Stomach (tissue), 8 donors: ENCODE measurements at regions not wholly inside any gene's neighbourhood (a gene's known extent, or its start where the extent isn't known, plus 50 kb on each side); places are given as distances from the start of the nearest gene placed in this dataset.

Source experiments
- DNase-seq, 2 donors: peaks; one replicate each; pipeline versions ENCODE4 v3.0.0 to v3.0.0-alpha.2; 2013 to 2019
- H3K27ac ChIP-seq, 5 donors: fragments of 200-600 bp in 4 of 5; sonication (generic) in 4 of 5; one replicate each; pipeline ENCODE4 v1.5.1; 2013 to 2019; ENCODE audit warnings: mild to moderate bottlenecking in 1 of 5, moderate library complexity in 1 of 5
- H3K27me3 ChIP-seq, 3 donors: fragments of 200-600 bp; sonication (generic); one replicate each; pipeline ENCODE4 v1.5.1; 2017 to 2019; ENCODE audit warnings: mixed run types in 1 of 3
- H3K36me3 ChIP-seq, 4 donors: fragments of 200-600 bp; sonication (generic); 1 replicate in 3 of 4; 2 replicates in 1 of 4; pipeline ENCODE4 v1.5.1; 2016 to 2019
- H3K4me1 ChIP-seq, 4 donors: fragments of 200-600 bp; sonication (generic); one replicate each; pipeline ENCODE4 v1.5.1; 2016 to 2019
- H3K4me3 ChIP-seq, 4 donors: fragments of 200-600 bp; sonication (generic) in 3 of 4; one replicate each; pipeline ENCODE4 v1.5.1; 2016 to 2019; ENCODE audit warnings: mild to moderate bottlenecking in 1 of 4
- H3K9me3 ChIP-seq, 4 donors: fragments of 200-600 bp; sonication (generic); one replicate each; pipeline ENCODE4 v1.5.1; 2016 to 2019
- EP300 ChIP-seq: sonication (generic); formaldehyde crosslinking; IDR thresholded peaks from one replicate; pipeline ENCODE4 v1.6.1; 2017; ENCODE audit warnings: antibody characterized with exemption
- POLR2A ChIP-seq, 4 donors: fragments of 450-650 bp; IDR thresholded peaks; one replicate each; pipeline ENCODE4 v1.6.1; 2016; ENCODE audit warnings: antibody characterized with exemption in 4 of 4, control low read depth in 2 of 4, mild to moderate bottlenecking in 1 of 4, moderate library complexity in 1 of 4
- POLR2AphosphoS5 ChIP-seq, 3 donors: sonication (generic); formaldehyde crosslinking; IDR thresholded peaks; one replicate each; pipeline ENCODE4 v1.6.1; 2016; ENCODE audit warnings: antibody characterized with exemption in 3 of 3
- WGBS, 5 donors: extraction: QIAGEN DNeasy Blood & Tissue Kit in 3 of 5; methylation state at CpG; one replicate each; pipeline versions ENCODE4 v1.1.5 to v1.1.7; 2013 to 2018; 5-methylcytosine and 5-hydroxymethylcytosine counted together
- intact Hi-C: fragments of 100-400 bp; cut with DNase I; formaldehyde crosslinking; loops from one replicate; pipeline ENCODE4 v1.15.1; 2023; ENCODE audit warnings: low total_unique reads
- TF ChIP-seq, protein P1 (sequence below), 7 experiments: fragments of 450-650 bp in 4 of 7; fragments of 200-600 bp in 3 of 7; sonication (generic) in 3 of 7; IDR thresholded peaks; one replicate each; pipeline ENCODE4 v1.5.1; 2016 to 2019; ENCODE audit warnings: antibody characterized with exemption in 7 of 7, control low read depth in 2 of 7, mild to moderate bottlenecking in 1 of 7
- donor health status: healthy with polysubstance abuse.
- donor health status: Bipolar disorder and iron deficiency.
- donor health status: healthy.

DNA sequence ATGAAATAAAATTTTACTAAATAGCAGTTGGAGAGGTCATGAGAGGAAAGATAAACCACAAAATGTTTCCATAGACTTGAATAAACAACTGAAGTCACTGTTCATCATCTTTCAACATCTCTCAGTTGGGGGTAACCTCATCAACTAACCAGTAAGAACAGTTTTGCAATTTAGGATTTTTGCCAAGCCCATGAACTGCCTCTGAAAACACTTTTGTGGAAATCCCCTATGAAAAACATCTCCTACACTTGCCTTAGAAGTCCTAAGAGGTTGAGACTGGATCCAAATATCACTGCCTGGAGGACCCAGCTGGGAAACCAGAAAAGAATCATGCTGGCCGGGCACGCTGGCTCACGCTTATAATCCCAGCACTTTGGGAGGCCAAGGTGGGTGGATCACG lies 273.1 kb downstream of the C12orf50 start:
- WGBS, 5 donors = 85 to 98% (median 87%) methylated on average over 4 of the region's 4 CpGs
- TF ChIP-seq EP300 = no peak
- TF ChIP-seq, protein P1, sequence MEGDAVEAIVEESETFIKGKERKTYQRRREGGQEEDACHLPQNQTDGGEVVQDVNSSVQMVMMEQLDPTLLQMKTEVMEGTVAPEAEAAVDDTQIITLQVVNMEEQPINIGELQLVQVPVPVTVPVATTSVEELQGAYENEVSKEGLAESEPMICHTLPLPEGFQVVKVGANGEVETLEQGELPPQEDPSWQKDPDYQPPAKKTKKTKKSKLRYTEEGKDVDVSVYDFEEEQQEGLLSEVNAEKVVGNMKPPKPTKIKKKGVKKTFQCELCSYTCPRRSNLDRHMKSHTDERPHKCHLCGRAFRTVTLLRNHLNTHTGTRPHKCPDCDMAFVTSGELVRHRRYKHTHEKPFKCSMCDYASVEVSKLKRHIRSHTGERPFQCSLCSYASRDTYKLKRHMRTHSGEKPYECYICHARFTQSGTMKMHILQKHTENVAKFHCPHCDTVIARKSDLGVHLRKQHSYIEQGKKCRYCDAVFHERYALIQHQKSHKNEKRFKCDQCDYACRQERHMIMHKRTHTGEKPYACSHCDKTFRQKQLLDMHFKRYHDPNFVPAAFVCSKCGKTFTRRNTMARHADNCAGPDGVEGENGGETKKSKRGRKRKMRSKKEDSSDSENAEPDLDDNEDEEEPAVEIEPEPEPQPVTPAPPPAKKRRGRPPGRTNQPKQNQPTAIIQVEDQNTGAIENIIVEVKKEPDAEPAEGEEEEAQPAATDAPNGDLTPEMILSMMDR (IDR thresholded peaks at IDR 0.05) = no peak
- no peak for TF ChIP-seq POLR2AphosphoS5 (IDR thresholded peaks at IDR 0.05)
- no peak for TF ChIP-seq POLR2A (IDR thresholded peaks at IDR 0.05)
- H3K4me3 ChIP-seq = no peak overlapping the region
- H3K4me1 ChIP-seq = no peaks in the 10 kb centered on the region
- no peak for DNase-seq
- intact Hi-C loops = no loop called here
- H3K27me3 ChIP-seq = no peaks in the 10 kb centered on the region
- H3K9me3 ChIP-seq = no peaks in the 10 kb centered on the region
- no peaks in the 10 kb centered on the region for H3K36me3 ChIP-seq
- no peak overlapping the region for H3K27ac ChIP-seq

DNA sequence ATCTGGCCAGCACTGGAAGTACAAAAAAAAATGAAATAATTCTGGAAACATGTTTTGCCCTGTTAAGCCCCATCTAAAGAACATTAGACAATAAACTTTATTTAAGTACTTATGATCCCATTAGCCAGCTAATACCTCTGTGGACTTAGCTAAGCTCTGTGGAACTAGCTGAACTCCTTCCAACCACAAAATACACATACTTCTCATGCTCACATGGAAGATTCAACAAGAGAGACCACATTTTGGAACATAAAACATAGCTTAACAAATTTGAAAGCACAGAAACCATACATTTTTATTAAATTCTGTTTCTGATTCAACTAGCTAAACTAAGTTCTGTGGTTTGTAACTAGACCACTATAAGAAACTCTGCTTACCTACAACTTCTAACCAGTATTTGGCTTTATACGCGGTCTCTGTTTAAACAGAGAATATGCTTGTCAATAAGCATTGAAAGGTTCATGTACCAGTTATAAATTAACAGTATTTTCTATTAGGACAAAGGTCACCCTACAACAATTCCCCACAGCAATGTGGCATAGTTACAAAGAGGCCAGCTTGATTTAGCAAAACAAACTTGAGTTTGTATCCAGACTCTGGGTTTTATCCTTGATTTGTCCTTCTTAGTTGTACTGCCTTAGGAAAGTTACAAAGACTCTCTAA lies 300.1 kb downstream of the C12orf50 start:
- Histone ChIP-seq H3K9me3 (no peaks in the 10 kb centered on the region), H3K4me1 (no peaks in the 10 kb centered on the region), H3K27ac (no peak overlapping the region), H3K27me3 (no peaks in the 10 kb centered on the region), H3K4me3 (no peak overlapping the region), H3K36me3 (no peaks in the 10 kb centered on the region)
- TF ChIP-seq, protein P1 (IDR thresholded peaks at IDR 0.05) = no peak
- TF ChIP-seq POLR2A (IDR thresholded peaks at IDR 0.05) (no peak), EP300 (no peak), POLR2AphosphoS5 (IDR thresholded peaks at IDR 0.05) (no peak)
- intact Hi-C loops = no loop called here
- 37 to 59% (median 44%) methylated on average over 2 of the region's 2 CpGs for WGBS, 5 donors
- DNase-seq = peak in 1 of 2 donors; percentile 11

DNA sequence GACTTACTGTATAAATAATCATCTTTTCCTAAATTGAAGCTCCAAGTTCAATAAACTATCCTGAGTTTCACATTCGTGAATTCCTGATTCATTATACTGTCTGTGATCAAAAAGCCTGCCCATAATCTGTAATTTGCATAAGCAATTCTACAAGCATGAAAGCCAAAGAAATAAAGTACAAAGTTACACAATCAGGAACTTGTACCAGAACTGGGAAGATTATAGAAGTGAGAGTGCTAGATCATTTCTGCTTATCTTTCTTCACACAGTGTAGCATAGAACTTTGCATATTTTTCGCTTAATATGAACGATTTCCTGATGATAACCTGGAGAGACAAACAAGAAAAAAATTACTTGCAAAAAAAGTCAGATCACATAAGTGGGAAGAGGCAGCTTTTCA lies 308.2 kb downstream of the C12orf50 start:
- TF ChIP-seq POLR2A (IDR thresholded peaks at IDR 0.05) (no peak), POLR2AphosphoS5 (IDR thresholded peaks at IDR 0.05) (no peak), EP300 (no peak)
- TF ChIP-seq, protein P1 (IDR thresholded peaks at IDR 0.05) = no peak
- DNase-seq = no peak
- H3K9me3 ChIP-seq = no peaks in the 10 kb centered on the region
- no peak overlapping the region for H3K4me3 ChIP-seq
- no peaks in the 10 kb centered on the region for H3K4me1 ChIP-seq
- no peaks in the 10 kb centered on the region for H3K27me3 ChIP-seq
- 43 to 67% (median 61%) methylated on average over 3 of the region's 3 CpGs for WGBS, 5 donors
- no peaks in the 10 kb centered on the region for H3K36me3 ChIP-seq
- intact Hi-C loops = no loop called here
- no peak overlapping the region for H3K27ac ChIP-seq

DNA sequence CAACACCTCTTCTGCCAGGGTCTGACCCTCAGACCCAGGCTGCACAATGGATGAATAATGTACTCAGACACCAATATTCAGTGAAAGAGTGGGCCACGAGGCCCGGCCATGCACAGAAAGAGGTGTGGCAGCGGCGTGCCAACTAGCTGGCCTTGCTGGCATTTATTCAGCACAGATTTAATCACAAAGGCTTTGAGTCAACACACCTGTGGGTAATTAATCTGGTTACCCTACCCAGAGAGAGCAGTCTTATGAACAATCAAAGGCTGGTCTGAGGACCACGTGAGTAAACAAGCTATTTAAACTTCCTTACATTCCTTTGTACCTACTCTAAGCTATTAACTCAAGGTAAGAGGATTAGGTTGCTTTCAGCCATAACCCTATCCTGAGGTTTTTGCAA lies 324.8 kb downstream of the C12orf50 start:
- 35 to 53% (median 42%) methylated on average over 5 of the region's 5 CpGs for WGBS, 5 donors
- Histone ChIP-seq H3K27me3 (no peaks in the 10 kb centered on the region), H3K4me1 (no peaks in the 10 kb centered on the region), H3K27ac (no peak overlapping the region), H3K9me3 (peaks cover 0 to 19% (median 5%) of the 10 kb centered on the region in 4 donors), H3K36me3 (no peaks in the 10 kb centered on the region), H3K4me3 (no peak overlapping the region)
- TF ChIP-seq POLR2AphosphoS5 (IDR thresholded peaks at IDR 0.05) (no peak), POLR2A (IDR thresholded peaks at IDR 0.05) (no peak), EP300 (no peak)
- TF ChIP-seq, protein P1 (IDR thresholded peaks at IDR 0.05) = no peak
- intact Hi-C loops = no loop called here
- DNase-seq = no peak
